IPS-18a (cell line): ENCODE measurements at regions not wholly inside any gene's neighbourhood (a gene's known extent, or its start where the extent isn't known, plus 50 kb on each side); places are given as distances from the start of the nearest gene placed in this dataset.

ENCODE experiments used
- H3K27ac ChIP-seq: one replicate; pipeline ENCODE4 v1.5.1; 2013; ENCODE audit warnings: low read length
- H3K27me3 ChIP-seq: one replicate; pipeline ENCODE4 v1.6.1; 2013; ENCODE audit warnings: mild to moderate bottlenecking, low read length; ENCODE audit not compliant: control insufficient read depth, insufficient read depth
- H3K36me3 ChIP-seq: one replicate; pipeline ENCODE4 v1.6.1; 2013; ENCODE audit warnings: low read depth, low read length; ENCODE audit not compliant: control insufficient read depth
- H3K4me1 ChIP-seq: one replicate; pipeline ENCODE4 v1.6.1; 2013; ENCODE audit warnings: low read depth, low read length; ENCODE audit not compliant: control insufficient read depth
- H3K4me3 ChIP-seq: one replicate; pipeline ENCODE4 v1.5.1; 2013; ENCODE audit warnings: low read length
- H3K9ac ChIP-seq: one replicate; pipeline ENCODE4 v1.6.1; 2013; ENCODE audit warnings: mild to moderate bottlenecking, low read length, moderate library complexity
- H3K9me3 ChIP-seq: one replicate; pipeline ENCODE4 v1.6.1; 2013; ENCODE audit warnings: low read depth, low read length; ENCODE audit not compliant: control insufficient read depth

- H3K27ac ChIP-seq = no peak overlapping the region
- no peak overlapping the region for H3K9ac ChIP-seq
- no peaks in the 10 kb centered on the region for H3K27me3 ChIP-seq
- no peak overlapping the region for H3K4me3 ChIP-seq
- H3K9me3 ChIP-seq = no peaks in the 10 kb centered on the region
- H3K36me3 ChIP-seq = no peaks in the 10 kb centered on the region
- H3K4me1 ChIP-seq = peaks cover 24% of the 10 kb centered on the region
These were observed 84.7 kb upstream of the PKDCC start for GRCh38 chr2:41962922-41963622.

DNA sequence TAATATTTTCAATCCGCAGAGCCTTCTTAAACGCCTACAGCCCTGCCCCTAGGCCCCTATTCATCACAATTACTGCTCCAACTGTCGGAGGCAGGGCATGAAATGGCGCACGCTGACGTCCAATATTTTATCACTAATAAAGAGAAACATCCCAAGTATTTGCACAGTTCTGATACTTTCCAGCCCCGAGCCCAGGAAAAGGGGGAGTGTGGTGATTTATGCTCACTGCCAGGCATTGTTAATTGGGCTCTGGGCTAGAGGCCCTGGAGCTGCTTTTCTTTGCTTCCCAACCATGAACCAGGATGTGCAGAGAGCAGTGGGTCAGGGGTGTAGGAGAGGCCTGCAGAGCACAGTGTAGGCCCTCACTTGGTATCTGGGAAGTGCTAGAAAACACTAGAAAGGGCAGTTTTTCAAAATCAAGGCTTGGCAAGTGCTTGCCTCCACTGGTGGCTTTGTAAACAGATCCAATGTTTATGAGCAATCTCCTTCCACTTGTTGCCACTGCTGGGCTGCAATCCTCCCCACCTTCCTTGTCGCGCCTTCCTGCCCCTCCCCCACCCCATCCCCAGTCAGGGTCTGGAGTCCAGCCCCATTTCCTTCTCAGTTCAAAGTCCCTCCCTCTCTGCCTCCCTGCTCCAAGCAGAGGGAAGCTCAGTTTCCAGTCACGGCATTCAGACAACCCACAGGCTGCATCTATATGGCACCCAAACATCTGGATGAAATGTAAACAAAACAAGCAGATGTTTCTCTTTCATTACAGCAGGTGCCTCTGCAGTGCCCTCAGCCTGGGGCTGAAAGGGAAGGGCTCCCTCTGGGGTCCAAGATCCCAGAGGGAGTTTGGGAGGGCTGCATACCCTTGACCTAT, 83.9 kb upstream of the PKDCC start:
- Histone ChIP-seq H3K4me1 (peaks cover 26% of the 10 kb centered on the region), H3K36me3 (no peaks in the 10 kb centered on the region), H3K9ac (no peak overlapping the region), H3K27me3 (no peaks in the 10 kb centered on the region), H3K27ac (peak overlapping the region; percentile 22), H3K9me3 (no peaks in the 10 kb centered on the region), H3K4me3 (no peak overlapping the region)

DNA sequence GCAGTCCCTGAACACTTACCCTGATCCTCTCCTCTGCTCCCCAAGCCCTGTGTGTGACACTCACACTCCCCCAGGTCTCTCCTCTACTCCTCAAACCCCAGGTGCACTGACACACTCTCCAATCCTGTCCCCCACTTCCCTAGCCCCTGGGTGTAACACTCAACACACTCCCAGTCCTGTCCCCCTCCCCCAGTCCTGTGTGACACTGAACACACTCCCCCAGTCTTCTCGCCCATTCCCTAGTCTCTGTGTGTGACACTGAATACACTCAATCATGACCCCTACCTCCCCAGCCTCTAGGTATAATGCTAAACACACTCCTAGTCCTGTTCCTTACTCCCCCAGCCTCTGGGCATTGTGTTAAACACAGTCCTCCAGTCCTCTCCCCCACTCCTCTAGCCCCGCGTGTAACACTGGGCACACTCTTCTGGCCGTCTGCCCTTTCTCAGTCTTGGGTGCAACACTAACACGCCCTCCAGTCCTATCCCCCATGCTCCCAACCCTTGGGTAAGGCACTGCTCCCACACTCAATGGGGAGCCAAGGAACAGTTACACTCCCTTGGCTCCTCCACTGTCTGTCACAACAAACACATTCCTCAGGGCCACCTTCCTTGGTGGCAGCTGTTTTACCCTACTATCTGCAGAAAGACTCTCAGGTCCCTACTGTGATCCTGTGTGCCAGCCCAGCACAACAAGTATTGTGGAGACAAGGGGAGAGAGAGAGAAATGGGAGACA, 82.5 kb upstream of the PKDCC start:
- Histone ChIP-seq H3K4me1 (peaks cover 26% of the 10 kb centered on the region), H3K27ac (no peak overlapping the region)

GRCh38 chr2:41965909-41966295, 81.9 kb upstream of the PKDCC start:
- Histone ChIP-seq H3K9ac (no peak overlapping the region), H3K4me1 (peaks cover 26% of the 10 kb centered on the region)

More for the DNA sequence above, 82.5 kb upstream of the PKDCC start:
- Histone ChIP-seq H3K27me3 (no peaks in the 10 kb centered on the region), H3K36me3 (no peaks in the 10 kb centered on the region), H3K4me3 (no peak overlapping the region), H3K9me3 (no peaks in the 10 kb centered on the region), H3K9ac (no peak overlapping the region)

DNA sequence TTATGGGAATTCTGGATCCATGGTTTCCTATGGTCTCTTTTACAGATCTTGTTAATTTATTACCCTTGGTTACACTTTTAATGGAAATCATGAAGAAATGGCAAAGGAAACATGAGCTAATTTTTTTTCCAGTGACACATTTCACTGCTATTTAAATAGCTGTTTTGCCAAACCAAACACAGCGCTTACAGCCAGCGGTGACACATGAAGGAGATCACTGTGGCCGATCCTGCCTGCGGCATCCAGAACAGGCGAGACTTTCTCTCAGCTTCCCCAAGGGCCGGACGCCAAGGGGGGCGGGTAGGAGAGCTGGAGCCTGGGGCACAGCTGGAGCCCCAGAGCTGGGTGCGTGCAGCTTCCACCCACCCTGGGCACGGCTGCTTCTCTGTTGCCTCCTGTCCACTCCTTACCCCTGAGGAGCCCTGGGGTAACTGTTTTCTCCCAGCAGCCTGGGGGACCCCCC, 81.4 kb upstream of the PKDCC start:
- H3K36me3 ChIP-seq = no peaks in the 10 kb centered on the region
- no peaks in the 10 kb centered on the region for H3K27me3 ChIP-seq
- peaks cover 26% of the 10 kb centered on the region for H3K4me1 ChIP-seq
- no peak overlapping the region for H3K27ac ChIP-seq
- no peak overlapping the region for H3K4me3 ChIP-seq
- no peak overlapping the region for H3K9ac ChIP-seq
- no peaks in the 10 kb centered on the region for H3K9me3 ChIP-seq

More at GRCh38 chr2:41965909-41966295, 81.9 kb upstream of the PKDCC start:
- H3K27ac ChIP-seq = no peak overlapping the region
- H3K9me3 ChIP-seq = no peaks in the 10 kb centered on the region
- no peaks in the 10 kb centered on the region for H3K36me3 ChIP-seq
- no peaks in the 10 kb centered on the region for H3K27me3 ChIP-seq
- H3K4me3 ChIP-seq = no peak overlapping the region

DNA sequence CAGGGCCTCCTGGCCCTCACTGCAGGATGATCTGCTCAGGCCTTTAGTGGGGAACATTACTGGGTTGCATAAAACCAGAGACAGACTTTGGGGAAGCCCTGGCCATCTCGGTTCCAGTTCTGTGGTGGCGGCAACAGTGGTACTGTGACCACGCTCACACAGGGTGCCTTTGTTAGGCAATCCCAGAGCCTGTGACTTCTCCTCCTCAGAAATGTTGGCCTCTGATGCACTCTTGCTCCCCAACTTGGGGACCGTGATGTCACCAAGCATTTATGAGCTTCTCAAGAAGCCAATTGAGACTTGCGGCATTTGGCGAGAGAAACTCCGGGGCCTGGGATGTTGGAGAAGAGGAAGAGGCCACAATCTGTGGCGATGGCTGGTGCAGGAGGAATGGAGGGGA, 80.9 kb upstream of the PKDCC start:
- no peak overlapping the region for H3K9ac ChIP-seq
- H3K9me3 ChIP-seq = no peaks in the 10 kb centered on the region
- H3K27ac ChIP-seq = no peak overlapping the region
- H3K27me3 ChIP-seq = no peaks in the 10 kb centered on the region
- H3K36me3 ChIP-seq = no peaks in the 10 kb centered on the region
- H3K4me1 ChIP-seq = peaks cover 26% of the 10 kb centered on the region
- H3K4me3 ChIP-seq = no peak overlapping the region

GRCh38 chr2:41967476-41968181, 80.2 kb upstream of the PKDCC start:
- Histone ChIP-seq H3K27ac (no peak overlapping the region), H3K9ac (no peak overlapping the region), H3K9me3 (no peaks in the 10 kb centered on the region), H3K36me3 (no peaks in the 10 kb centered on the region), H3K4me1 (peaks cover 26% of the 10 kb centered on the region), H3K27me3 (no peaks in the 10 kb centered on the region), H3K4me3 (no peak overlapping the region)

- no peak overlapping the region for H3K27ac ChIP-seq
- no peaks in the 10 kb centered on the region for H3K36me3 ChIP-seq
- H3K9ac ChIP-seq = no peak overlapping the region
- H3K4me3 ChIP-seq = no peak overlapping the region
- H3K4me1 ChIP-seq = peaks cover 22% of the 10 kb centered on the region
- no peaks in the 10 kb centered on the region for H3K9me3 ChIP-seq
- no peaks in the 10 kb centered on the region for H3K27me3 ChIP-seq
These were observed 79.6 kb upstream of the PKDCC start for GRCh38 chr2:41968182-41968578.

DNA sequence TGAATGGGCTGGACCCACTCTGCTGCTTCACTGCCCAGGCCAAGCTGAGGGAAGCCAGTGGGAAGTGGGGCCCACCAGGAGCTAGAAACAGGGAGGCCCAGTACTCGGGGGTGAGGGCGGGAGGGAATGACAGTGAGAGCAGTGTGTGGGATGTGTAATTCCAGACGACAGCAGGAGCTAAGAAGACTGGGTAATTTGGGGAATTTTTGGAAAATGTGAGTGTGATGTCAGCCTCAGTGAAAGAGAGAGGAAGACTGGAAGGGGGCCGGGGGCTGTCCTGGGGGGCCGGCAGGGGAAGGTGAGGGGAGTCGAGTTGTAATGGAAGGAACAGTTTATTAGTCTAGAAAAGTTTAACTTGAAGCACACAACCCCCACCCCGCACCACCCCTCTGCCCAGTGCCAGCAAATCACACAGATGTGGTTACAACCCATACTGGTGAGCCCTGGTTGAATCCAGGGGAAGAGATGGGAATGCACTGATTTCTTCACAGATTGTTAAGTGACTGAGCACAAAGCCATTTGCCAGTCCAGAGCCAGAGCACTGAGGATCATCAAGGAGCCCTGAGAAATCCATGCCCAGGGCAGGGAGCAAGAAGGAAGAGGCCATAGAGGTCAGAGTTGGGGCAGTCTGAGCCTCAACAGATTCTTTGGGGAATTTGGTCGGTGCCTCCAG, 76.7 kb upstream of the PKDCC start:
- Histone ChIP-seq H3K9ac (no peak overlapping the region), H3K9me3 (no peaks in the 10 kb centered on the region), H3K27ac (no peak overlapping the region), H3K4me3 (no peak overlapping the region), H3K27me3 (no peaks in the 10 kb centered on the region), H3K4me1 (peaks cover 4% of the 10 kb centered on the region), H3K36me3 (no peaks in the 10 kb centered on the region)

DNA sequence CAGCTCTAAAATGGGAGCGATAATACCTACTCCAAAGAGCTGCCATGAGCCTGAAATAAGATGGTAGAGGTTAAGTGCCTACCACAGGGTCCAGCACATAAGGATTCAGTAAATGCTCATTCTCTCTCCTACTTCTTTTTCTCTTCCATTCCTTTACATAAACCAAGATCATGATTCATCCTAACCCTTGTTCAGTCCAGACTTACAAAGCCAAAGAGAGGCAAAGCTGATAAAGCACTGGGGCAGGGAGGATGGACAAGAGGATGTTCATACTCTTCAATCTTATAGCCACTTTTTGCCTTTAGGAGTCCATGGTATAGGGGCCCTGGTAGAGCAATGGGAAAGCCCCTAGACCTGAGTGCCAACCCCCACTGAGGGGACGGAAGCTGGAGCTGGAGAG, 75.6 kb upstream of the PKDCC start:
- Histone ChIP-seq H3K9ac (no peak overlapping the region), H3K4me3 (no peak overlapping the region), H3K27ac (no peak overlapping the region), H3K36me3 (no peaks in the 10 kb centered on the region), H3K27me3 (no peaks in the 10 kb centered on the region), H3K9me3 (no peaks in the 10 kb centered on the region), H3K4me1 (peaks cover 4% of the 10 kb centered on the region)
